PFSK-1 (cell line): ENCODE measurements at regions not wholly inside any gene's neighbourhood (a gene's known extent, or its start where the extent isn't known, plus 50 kb on each side); places are given as distances from the start of the nearest gene placed in this dataset.

Source experiments
- FOXP2 ChIP-seq: optimal IDR thresholded peaks from 2 replicates; pipeline ENCODE3; 2011; ENCODE audit warnings: borderline replicate concordance, control low read depth, inconsistent platforms; ENCODE audit not compliant: insufficient read depth; ENCODE audit errors: extremely low read length, extremely low read depth
- POLR2AphosphoS5 ChIP-seq: IDR thresholded peaks from 2 replicates; pipeline ENCODE4 v1.6.1; 2012; ENCODE audit warnings: low read depth, mild to moderate bottlenecking, control low read depth, low read length, moderate library complexity
- TAF1 ChIP-seq: IDR thresholded peaks from 2 replicates; pipeline ENCODE4 v1.6.1; 2012; ENCODE audit warnings: low read length, control low read depth, borderline replicate concordance; ENCODE audit not compliant: insufficient read depth
- TF ChIP-seq, protein P1 (sequence below), 2 experiments: IDR thresholded peaks; 2 replicates each; pipeline versions ENCODE4 v1.6.1 to v1.8.0; 2011 to 2012; ENCODE audit warnings: low read depth in 2 of 2, low read length in 2 of 2, control low read depth in 1 of 2, inconsistent platforms in 1 of 2, mild to moderate bottlenecking in 1 of 2, moderate library complexity in 1 of 2; ENCODE audit not compliant: insufficient read depth in 1 of 2

DNA sequence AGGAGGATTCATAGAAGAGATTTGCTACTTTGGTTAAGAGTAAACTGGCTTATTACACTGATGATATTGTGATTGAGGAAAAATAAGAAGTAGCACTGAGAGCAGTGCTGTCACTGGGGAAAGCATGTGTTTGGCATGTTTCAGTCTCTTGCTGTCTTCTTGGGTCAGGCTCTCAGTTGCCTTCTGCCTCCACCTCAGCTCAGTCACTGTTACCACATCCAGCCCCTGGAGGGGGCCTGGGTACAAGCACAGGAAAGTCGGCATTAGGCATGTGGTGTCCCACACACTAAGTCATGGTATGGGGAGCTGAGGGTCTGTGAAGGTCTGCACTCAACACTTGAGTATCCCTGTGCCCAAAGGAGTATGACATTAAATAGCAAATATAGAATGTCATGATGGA is 958.3 kb upstream of the CDH9 start:
- no peak for TF ChIP-seq FOXP2
- TF ChIP-seq, protein P1, sequence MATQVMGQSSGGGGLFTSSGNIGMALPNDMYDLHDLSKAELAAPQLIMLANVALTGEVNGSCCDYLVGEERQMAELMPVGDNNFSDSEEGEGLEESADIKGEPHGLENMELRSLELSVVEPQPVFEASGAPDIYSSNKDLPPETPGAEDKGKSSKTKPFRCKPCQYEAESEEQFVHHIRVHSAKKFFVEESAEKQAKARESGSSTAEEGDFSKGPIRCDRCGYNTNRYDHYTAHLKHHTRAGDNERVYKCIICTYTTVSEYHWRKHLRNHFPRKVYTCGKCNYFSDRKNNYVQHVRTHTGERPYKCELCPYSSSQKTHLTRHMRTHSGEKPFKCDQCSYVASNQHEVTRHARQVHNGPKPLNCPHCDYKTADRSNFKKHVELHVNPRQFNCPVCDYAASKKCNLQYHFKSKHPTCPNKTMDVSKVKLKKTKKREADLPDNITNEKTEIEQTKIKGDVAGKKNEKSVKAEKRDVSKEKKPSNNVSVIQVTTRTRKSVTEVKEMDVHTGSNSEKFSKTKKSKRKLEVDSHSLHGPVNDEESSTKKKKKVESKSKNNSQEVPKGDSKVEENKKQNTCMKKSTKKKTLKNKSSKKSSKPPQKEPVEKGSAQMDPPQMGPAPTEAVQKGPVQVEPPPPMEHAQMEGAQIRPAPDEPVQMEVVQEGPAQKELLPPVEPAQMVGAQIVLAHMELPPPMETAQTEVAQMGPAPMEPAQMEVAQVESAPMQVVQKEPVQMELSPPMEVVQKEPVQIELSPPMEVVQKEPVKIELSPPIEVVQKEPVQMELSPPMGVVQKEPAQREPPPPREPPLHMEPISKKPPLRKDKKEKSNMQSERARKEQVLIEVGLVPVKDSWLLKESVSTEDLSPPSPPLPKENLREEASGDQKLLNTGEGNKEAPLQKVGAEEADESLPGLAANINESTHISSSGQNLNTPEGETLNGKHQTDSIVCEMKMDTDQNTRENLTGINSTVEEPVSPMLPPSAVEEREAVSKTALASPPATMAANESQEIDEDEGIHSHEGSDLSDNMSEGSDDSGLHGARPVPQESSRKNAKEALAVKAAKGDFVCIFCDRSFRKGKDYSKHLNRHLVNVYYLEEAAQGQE (IDR thresholded peaks at IDR 0.05; ENCODE audit: insufficient read depth in 1 of 2, low read depth in 2 of 2, low read length in 2 of 2) = no peak
- no peak for TF ChIP-seq POLR2AphosphoS5
- TF ChIP-seq TAF1 = no peak
